WI38 (cell line): ENCODE measurements at regions not wholly inside any gene's neighbourhood (a gene's known extent, or its start where the extent isn't known, plus 50 kb on each side); places are given as distances from the start of the nearest gene placed in this dataset.

Experiments
- H3K4me3 ChIP-seq: 2 replicates; pipeline ENCODE4 v1.5.1; 2011; ENCODE audit warnings: low read depth, mild to moderate bottlenecking, control low read depth, low read length
- TF ChIP-seq, protein P1 (sequence below): IDR thresholded peaks from 2 replicates; pipeline ENCODE4 v1.5.1; 2012; ENCODE audit warnings: low read depth, mild to moderate bottlenecking, control low read depth, low read length

DNA sequence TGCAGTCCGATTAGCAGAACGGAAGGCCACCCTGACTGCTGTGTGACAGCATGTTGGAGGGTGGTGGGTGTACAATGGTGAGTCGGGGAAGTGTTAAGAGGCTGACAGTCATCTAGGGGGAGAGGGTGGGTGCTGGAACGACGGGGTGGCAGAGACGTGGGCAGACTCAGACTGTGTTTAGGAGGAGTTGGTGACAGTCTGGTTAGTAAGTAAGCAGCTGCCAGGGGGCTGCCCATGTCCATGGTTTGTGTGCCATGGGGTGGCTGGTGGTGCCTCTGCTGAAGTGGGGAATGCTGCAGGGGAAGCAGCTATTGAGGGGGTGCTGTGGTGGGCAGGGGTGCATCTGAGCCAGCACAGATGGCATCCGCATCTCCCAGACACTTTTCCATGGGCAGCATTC, 51.3 kb upstream of the BOD1 start:
- TF ChIP-seq, protein P1, sequence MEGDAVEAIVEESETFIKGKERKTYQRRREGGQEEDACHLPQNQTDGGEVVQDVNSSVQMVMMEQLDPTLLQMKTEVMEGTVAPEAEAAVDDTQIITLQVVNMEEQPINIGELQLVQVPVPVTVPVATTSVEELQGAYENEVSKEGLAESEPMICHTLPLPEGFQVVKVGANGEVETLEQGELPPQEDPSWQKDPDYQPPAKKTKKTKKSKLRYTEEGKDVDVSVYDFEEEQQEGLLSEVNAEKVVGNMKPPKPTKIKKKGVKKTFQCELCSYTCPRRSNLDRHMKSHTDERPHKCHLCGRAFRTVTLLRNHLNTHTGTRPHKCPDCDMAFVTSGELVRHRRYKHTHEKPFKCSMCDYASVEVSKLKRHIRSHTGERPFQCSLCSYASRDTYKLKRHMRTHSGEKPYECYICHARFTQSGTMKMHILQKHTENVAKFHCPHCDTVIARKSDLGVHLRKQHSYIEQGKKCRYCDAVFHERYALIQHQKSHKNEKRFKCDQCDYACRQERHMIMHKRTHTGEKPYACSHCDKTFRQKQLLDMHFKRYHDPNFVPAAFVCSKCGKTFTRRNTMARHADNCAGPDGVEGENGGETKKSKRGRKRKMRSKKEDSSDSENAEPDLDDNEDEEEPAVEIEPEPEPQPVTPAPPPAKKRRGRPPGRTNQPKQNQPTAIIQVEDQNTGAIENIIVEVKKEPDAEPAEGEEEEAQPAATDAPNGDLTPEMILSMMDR: no peak
- no peak overlapping the region for H3K4me3 ChIP-seq

DNA sequence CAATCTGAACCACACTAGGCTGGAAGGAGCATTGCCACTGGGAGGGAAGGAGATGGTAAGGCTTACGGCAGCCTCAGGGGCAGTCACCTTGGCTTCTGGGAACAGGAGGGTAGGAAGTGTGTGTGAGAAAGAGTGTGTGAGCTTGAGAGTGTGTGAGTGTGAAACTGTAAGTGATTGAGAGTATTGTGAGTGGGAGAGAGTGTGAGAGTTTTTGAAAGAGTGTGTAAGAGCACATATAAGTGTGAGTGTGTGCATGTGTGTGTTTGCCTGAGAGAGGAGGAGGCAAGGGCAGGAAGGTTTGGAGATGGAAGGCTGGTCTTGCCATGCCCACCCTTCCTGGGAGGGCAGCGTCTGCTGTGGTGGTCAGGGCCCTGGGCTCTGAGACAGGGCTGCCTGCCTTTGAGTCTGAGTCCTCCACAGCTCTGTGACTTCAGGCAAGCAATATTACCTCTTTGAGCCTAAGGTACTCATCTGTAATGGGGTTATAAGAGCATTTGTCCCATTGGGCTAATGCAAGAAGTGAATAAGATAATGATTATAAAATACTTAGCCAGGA, 51.9 kb upstream of the BOD1 start:
- TF ChIP-seq, protein P1: no peak

DNA sequence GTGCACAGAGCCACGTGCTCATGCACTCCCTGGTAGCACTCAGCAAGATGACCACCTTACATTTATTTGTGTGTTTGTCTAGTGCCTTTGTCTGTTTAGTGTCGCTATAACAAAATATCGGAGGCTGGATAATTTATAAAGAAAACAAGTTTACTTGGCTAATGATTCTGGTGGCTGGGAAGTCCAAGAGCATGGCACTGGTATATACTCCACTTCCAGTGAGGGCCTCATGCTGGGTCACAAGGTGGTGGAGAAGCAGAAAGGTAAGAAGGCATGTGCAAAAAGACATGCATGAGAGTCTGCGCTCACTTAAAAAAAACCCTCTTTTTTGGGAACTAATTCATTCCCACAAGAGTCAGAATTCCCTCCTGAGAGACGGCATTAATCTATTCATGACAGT, 52.5 kb upstream of the BOD1 start:
- H3K4me3 ChIP-seq: no peak overlapping the region
- TF ChIP-seq, protein P1: no peak

More for the DNA sequence above, 51.9 kb upstream of the BOD1 start:
- no peak overlapping the region for H3K4me3 ChIP-seq

DNA sequence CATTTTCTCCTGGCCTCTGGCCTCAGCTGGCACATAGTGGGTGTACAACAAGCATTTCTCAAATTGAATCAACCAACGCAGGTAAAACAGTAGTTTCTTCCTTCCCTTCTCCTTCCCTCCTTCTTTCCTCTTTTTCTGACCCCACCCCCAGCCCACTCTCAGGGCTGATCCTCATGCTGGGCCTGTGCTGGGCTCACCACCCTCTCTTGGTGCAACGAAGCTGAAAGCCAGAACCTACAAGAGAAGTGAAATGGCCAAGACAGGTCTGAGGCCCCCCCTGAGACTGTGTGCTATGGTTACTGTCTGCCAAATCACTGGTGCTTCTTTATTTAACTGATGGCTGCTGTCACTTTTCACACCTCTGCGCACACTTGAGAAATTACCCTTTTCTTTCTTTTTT, 53.0 kb upstream of the BOD1 start:
- TF ChIP-seq, protein P1: no peak
- H3K4me3 ChIP-seq: no peak overlapping the region

DNA sequence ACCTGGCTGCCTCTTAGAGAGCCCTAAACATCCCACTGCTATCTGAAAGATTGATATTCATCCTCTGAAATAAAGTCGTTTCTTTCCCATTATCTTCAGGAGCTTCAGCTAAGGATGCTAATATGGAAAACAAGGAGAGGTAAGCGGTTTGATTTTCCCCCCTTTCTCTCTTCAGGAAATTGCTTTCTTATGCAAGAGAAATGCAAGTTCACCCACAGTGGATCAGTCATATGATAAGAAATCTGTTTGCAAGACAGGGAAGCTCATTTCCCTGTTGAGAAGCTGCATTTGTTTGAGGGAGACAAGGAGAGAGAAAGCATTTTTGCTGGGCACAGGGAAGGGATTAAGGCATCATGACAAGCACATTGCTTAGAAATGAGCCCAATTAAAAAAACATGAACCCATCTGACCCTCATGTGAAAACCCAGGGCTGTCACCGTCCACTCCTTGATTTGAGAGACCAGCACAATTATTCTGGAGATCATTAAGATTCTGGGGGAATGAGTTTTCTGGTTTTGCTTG, 53.7 kb upstream of the BOD1 start:
- TF ChIP-seq, protein P1: no peak
- no peak overlapping the region for H3K4me3 ChIP-seq

DNA sequence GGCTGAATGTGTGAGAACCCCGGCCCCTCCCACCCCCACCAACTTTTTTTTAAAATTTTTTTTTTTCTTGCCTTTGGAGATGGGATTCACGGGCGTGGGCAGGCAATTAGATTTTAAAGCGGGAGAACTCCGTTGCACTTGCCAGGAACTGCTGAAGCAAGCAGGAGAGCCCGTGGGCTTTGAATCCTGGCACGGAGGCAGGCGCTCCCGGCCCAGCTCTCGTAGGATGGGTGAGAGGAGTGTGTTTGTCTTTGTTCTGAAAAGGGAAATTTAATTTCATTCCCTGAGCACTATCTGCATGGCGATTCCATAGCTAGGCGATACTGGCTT, 54.3 kb upstream of the BOD1 start:
- TF ChIP-seq, protein P1: no peak
- H3K4me3 ChIP-seq: no peak overlapping the region

DNA sequence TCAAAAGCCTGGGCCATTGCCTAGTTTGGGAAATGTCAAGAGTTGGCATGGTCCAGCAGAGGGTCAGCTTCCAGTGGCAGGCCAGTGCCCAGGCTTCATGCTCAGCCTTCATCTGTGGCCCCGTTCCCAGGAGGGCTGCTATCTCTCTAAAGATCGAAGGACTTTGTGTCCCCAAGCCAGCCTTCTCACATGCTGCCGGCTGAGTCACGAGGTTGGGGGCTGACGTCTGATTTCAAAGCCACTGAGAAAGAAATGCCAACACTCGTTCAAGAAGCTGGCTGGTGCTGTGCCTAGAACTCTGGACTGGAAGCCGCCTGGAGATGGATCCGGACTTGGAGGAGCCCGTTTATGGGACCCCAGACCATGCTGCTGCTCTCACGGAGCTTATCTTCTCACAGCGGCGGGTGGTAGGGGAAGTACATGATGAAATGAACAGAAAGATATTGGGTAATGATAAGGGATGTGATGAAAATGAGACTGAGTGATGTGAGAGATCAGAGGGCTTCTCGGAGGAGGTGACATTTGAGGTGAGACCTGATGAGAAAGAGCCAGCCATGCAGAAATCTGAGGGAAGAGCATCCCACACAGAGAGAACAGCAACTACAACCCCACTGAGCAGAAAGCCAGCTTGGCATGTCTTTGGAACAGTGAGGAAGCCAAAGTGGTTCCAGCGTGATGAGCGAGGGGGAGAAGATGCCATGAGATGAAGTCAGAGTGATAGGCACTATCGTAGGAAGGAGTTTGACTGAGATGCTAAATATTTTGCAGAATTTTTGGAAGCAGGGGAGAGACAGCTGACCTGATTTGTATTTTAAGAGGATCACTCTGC, 54.9 kb upstream of the BOD1 start:
- no peak overlapping the region for H3K4me3 ChIP-seq
- TF ChIP-seq, protein P1: no peak
